UCSD-AML1 (cell line): ENCODE measurements at regions not wholly inside any gene's neighbourhood (a gene's known extent, or its start where the extent isn't known, plus 50 kb on each side); places are given as distances from the start of the nearest gene placed in this dataset.

Experiments used
- DNase-seq: peaks from one replicate; lab custom pipeline; 2025; ENCODE audit not compliant: unreplicated experiment; lab: John Stamatoyannopoulos, UW

DNA sequence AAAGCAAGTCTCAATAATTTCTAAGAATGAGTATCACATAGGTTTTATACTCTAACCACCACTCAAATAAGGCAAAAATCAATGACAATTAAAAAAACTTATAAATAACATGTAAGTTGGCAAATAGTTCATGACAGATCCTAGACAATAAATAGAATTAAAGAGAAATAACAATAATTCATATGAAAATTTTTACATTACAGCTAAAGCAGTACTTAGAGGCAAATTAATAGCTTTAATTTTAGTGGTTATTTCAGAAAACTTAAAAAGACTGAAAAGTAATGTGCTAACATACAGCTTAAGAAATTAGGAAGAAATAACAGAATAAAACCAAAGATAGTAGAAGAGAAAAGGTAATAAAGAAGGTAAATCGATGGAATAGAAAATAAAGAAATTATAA, 179.9 kb upstream of the SPAG17 start:
- no peak for DNase-seq

DNA sequence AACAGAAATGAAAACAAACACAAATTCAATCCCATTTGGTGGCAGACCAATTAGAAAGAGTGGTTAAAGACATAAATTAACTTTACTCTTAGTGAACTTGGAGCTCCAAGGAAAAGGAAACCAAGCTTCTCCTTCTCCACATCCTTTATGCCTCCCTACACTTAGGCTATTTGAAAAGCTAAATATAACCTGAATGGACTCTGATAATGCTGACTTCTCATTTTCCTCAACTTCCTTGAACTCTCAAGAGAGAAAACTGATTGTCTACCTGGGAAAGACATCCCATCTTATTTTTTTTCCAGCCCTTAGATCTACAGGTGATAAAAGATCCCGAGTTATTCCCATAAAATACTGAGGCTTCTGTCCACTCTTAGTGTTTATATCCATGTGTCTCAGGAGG, 178.4 kb upstream of the SPAG17 start:
- no peak for DNase-seq

DNA sequence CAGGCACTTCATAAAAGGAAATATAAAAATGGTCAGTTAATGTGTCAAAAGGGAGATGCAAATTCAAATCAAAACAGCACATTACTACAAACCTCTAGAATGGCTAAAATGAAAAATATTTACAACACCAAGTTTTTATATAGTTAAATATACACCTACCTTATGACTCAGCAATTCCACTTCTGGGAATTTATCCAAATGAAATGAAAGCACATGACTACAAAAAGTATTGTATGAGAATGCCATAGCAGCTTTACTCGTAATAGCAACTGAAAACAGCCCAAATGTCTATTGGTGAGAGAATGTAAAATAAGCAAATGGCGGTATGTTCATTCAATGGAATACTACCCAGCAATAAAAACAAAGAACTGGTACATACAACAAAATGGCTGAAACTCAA, 175.8 kb upstream of the SPAG17 start:
- DNase-seq = no peak

DNA sequence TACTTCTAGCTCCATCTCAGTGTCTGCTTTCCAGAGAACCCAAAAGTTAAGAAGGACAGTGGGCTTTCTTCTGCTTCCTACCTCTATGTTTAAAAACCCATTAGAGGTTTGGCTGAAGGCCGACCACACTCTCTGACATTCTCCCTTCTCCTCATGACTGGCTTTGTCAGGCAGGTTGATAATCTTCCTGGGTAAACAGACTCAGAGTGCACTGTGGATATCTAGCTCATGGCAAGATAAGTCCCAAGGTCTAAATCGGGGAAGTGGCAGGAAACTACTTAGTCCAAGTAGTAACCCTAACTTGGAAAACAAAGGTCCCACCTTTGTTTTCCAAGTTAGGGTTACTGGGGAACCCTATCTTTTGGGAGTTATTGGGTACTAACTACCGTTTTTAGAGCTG, 161.9 kb upstream of the SPAG17 start:
- no peak for DNase-seq

- DNase-seq = no peak
Observed at GRCh38 chr1:118340928-118341910, 156.2 kb upstream of the SPAG17 start.

GRCh38 chr1:118339400-118340124, 154.5 kb upstream of the SPAG17 start:
- DNase-seq = no peak

DNA sequence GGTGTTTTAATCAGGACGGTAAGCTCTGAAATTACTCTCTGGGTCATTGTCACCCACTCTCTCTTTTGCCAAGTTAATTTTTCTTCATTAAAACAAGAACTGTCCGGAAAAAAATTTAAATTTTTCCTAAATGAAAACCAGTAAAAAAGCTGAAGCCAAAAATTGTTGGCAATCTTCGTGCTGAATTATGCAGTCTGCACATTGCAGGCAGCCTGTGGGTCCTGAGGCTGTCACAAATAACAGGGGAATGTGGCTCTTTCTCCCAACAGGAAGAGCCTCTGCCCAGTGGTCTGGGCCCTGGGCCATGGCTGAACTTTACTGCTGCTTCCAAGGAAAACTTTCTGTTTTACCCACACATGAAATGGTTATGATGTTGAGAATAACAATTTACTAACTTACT, 153.9 kb upstream of the SPAG17 start:
- no peak for DNase-seq

DNA sequence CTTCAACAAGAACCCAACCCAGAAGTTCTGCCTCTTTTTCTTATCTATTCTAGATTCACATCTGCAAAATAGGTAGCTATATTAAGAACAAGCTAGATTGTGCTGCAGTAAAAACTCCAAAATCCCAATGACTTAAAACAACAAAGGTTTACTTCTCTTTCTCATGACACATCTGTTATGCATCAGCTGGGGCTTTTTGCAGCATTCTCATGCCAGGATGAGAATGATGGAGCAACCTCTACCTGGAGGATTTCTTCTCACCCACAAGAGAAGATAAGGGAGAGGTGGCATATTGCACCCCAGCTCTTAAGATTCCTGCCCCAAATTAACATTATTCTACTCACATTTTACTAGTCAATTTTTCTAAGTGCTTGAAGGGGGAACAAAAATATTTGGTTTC, 152.3 kb upstream of the SPAG17 start:
- DNase-seq = no peak

DNA sequence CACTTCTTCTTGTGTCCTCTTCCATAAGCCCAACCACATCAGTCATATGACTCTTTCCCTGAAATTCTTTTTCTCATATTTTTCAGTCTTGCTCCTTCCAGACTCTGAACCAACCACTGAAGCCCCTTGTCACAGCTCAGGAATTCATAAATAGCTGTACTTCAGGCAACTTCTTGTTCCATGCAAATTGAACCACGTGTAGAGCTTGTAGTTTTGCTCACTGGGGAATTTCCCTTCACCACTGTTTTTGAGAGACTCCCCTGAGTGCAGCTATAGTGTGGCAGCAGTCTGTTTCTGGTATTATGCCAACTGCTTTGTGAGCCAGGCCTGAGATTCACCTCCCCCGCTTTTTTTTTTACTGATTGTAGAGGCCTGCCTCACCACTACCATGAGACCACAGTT, 150.3 kb upstream of the SPAG17 start:
- DNase-seq = no peak

DNA sequence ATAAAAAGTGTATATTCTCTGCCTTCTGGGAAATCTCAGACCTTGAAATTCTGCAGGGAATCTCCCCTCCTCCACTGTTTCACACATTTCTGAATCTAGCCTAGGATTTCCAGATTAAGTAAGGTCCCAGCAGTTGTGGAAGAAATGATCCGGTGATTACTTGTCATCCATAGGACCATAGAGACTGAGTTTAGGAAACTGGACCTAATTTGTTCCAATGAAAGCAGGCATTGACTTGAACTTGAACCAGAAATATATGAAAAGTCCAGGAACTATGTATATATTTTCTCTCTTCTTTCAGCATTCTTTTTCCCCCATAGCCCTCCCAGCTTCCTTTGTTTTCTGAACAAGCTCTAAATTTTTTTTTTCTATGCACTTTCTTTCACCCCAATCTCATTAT, 149.5 kb upstream of the SPAG17 start:
- DNase-seq = no peak

DNA sequence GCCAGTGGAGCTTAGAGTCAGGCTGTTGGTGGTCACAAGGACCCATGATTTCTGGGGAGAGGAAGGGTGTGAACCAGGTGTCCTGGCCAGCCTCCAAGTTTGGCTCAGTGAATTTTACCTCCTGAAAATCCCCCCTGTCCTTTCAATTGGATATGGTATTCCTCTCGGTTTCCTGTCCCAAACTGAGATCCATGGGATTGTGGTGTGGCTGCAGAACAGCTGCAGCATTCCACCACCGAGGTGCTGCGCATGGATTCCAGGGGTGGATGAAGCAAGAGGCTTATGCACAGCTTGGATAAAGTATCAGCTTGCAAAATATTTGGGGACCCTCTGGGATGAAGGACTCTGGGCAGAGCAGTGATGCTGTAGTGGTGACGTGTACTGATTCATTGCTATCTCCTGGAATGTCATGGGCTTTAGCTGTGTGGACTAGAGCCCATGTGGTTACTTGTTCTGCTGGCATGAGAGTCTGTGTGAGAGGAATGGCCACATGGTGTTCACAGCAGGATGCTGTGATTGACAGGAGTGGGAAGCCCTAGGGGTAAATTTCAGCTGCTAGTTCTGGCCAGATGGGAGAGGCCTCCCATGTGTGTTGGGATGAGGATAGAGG, 148.7 kb upstream of the SPAG17 start:
- DNase-seq = no peak

GRCh38 chr1:118326960-118327629, 142.1 kb upstream of the SPAG17 start:
- no peak for DNase-seq

- DNase-seq = no peak
Observed at GRCh38 chr1:118325550-118326225, 140.7 kb upstream of the SPAG17 start.

DNA sequence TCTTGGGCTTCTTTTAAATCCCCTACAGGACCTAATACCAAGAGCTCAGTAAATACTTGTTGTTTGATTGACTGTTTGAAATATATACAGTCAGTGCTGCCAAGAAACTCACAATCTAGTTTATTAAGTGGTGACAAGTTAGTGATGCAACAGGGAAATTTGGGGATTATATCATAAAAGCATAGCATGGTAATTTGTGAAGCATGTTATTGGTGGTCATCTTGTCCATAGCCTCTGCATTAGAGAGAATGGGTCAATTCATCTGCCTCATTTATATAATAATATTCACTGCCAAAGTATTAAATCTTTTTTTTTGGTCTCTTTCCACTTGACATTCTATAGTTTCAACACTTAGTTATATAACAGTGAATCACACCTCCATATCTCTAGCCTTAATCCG, 138.2 kb upstream of the SPAG17 start:
- DNase-seq = no peak

DNA sequence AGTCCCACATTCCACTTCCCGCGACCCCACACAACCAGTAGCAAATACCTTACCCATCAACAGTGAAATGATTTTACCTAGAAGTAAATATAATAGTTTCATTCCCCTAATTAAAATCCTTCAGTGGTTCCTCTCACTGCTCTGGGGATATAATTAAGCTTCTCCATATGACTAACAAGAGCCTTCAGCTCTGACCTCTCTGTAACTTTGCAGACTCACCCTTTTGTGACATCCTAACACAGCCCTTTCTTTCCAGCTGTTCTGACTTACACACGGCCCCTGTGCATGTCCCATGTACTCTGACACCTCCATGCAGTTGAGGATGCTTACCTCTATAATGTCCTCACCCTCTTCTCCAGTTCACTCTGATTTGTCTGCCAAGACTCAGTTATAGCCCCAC, 137.3 kb upstream of the SPAG17 start:
- no peak for DNase-seq

DNA sequence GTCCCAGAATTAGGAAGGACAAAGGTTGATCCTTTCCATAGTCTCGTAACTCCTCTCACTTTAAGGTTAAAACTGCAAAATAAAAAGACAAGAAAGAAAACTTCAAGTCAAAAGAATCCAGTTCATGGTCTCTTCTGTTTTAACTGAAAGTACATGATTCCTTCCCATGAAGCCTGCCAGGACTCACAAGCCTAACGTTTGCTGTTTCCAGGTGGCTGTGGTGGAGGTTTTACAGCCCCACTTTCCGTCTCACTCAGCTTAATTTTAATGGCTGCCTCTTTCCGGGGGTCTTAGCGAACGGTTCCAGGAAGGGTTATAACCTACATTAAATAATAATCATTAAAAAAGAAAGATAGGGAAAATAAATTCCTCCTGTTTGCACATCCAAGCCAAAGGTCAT, 136.8 kb upstream of the SPAG17 start:
- DNase-seq = no peak

DNA sequence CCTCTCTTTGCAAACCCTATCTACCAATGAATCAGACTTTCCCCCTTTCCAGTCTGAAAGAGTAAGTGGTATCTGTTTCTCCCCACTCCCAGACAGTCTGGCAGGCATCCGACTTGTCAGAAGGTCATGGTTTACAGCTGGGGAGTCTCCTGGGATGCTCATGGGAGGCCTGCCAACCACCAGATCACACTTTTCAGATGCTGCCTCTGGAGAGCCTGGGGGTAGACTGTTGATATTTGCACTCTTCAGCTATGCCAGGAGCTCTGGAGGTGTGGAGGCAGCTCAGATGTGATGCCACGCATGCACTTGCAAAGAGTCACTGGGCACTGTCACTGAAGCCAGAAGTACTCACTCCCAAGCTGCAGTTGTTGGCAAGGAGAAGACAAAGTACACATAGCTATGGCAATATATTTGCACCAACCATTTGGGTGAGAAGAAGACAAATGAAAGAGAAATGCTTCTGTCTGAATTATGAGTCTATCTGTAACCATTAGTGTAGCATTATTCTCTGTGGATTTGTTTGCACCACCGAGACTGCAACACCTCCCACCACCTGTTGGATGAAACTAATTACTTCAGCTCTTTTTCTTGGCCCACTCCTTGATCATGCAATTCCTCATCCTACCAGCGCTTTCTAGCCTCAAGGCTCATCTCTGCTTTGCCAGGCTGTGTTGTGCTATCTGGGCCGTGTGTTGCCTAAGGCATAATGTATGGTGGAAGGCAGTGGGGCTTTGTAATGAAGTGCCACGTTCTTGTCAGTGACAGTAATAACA, 133.0 kb upstream of the SPAG17 start:
- no peak for DNase-seq

GRCh38 chr1:118306851-118307250, 121.8 kb upstream of the SPAG17 start:
- DNase-seq = no peak

DNA sequence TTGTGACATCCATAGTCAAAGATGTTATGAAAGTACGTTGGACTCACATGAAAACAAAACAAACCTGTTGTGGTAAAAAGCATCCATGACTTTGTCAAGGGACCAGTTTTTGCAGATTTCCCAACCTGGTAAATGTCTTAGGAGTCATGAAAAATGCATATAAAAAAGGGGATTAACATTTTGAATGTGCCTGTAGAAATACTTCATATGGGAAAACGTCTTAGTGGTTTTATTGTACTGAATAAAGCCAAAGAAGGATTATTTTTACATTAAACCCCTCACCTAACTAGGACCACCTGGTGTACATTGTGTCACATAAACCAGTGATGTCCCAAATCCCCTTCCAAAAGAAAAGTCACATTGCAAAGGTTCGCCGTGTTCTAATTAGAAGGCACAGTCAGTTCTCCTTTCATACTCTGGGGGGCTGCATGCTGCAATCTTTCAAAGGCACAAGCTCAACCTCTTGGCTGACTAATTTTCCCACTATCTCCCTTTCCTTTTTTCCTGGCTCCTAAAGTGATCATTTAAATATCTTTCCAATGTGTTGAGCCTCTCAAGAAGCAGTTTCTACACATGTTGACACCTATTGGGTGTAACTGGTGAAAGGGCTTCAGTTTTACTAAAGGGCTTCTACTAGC, 119.8 kb upstream of the SPAG17 start:
- DNase-seq = no peak

GRCh38 chr1:118303534-118303933, 118.5 kb upstream of the SPAG17 start:
- no peak for DNase-seq
